Stimulated activated memory B cell treated with anti-CD40 and anti-IgM and Interleukin-4, amounts not matched to agents 10 μg/mL and 1 μg/mL and 100 μg/mL, for 72 hours (primary cell): ENCODE measurements at regions not wholly inside any gene's neighbourhood (a gene's known extent, or its start where the extent isn't known, plus 50 kb on each side); places are given as distances from the start of the nearest gene placed in this dataset.
"Not testable (repeated sequence)": the region's sequence is repeated elsewhere in the genome, so short reads cannot be mapped to it uniquely, and the experiment has no call there.

Experiments
- ATAC-seq: fragments of 150-1000 bp; cut with Tn5 transposase; 2 replicates; pipeline ENCODE4 v1.10.0; 2021
- H3K27ac Mint-ChIP-seq: one replicate; pipeline ENCODE4 v1.8.0; 2022; ENCODE audit warnings: mild to moderate bottlenecking, mixed read lengths
- H3K27me3 Mint-ChIP-seq: one replicate; pipeline ENCODE4 v1.8.0; 2022; ENCODE audit warnings: mixed read lengths
- H3K36me3 Mint-ChIP-seq: one replicate; pipeline ENCODE4 v1.8.0; 2022; ENCODE audit warnings: mixed read lengths
- H3K4me1 Mint-ChIP-seq: one replicate; pipeline ENCODE4 v1.8.0; 2022; ENCODE audit warnings: mixed read lengths
- H3K4me3 Mint-ChIP-seq: one replicate; pipeline ENCODE4 v1.8.0; 2022; ENCODE audit warnings: mild to moderate bottlenecking, moderate library complexity, mixed read lengths
- H3K9me3 Mint-ChIP-seq: one replicate; pipeline ENCODE4 v1.8.0; 2022; ENCODE audit warnings: mixed read lengths

GRCh38 chr10:109542050-109542603, 381.2 kb downstream of the XPNPEP1 start:
- not testable (repeated sequence) for ATAC-seq, H3K27ac Mint-ChIP-seq, H3K4me3 Mint-ChIP-seq, H3K4me1 Mint-ChIP-seq, H3K36me3 Mint-ChIP-seq, H3K9me3 Mint-ChIP-seq, H3K27me3 Mint-ChIP-seq

GRCh38 chr10:109534193-109534592, 389.1 kb downstream of the XPNPEP1 start:
- Mint-ChIP-seq H3K27me3 (no peaks in the 10 kb centered on the region), H3K4me1 (no peaks in the 10 kb centered on the region), H3K4me3 (no peak overlapping the region), H3K27ac (no peak overlapping the region), H3K36me3 (no peaks in the 10 kb centered on the region), H3K9me3 (peaks cover 18% of the 10 kb centered on the region)
- ATAC-seq: no peak

DNA sequence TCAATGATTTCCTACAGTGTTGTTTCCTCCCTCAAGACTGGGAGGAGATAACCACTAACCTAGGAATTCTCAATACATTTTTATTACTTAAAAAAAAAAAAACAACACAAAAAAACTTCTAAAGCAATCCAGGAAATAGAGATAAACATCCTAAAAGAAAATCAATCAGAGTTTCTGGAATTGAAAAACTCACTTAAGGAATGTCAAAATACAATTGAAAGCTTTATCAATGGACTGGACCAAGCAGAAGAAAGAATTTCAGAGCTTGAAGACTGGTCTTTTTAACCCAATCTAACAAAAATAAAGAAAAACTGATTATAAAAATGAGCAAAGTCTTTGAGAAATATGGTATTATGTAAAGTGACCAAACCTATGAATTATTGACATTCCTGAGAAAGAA, 394.1 kb downstream of the XPNPEP1 start:
- Mint-ChIP-seq H3K4me1 (no peaks in the 10 kb centered on the region), H3K9me3 (peaks cover 15% of the 10 kb centered on the region), H3K4me3 (no peak overlapping the region), H3K36me3 (no peaks in the 10 kb centered on the region), H3K27me3 (no peaks in the 10 kb centered on the region), H3K27ac (no peak overlapping the region)
- ATAC-seq: no peak

DNA sequence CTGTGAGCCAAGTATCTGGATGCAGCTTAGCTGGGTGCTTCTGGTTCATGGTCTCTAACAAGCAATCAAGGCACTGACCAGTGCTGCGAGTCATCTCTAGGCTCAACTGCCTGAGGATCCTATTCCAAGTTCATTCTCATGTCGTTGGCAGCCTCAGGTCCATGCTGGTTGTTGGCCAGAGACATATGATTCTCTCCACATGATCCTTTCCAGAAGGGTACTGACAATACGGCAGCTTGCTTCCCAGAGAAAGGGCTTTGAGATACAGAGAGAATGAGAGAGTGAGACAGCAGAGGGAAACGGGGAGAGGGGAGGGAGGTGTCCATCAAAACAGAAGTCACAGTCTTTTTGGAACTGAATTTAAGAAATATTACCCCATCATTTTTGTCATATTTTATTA, 405.6 kb downstream of the XPNPEP1 start:
- no peak overlapping the region for H3K4me3 Mint-ChIP-seq
- no peaks in the 10 kb centered on the region for H3K36me3 Mint-ChIP-seq
- ATAC-seq: no peak
- no peak overlapping the region for H3K27ac Mint-ChIP-seq
- H3K9me3 Mint-ChIP-seq: peaks cover 6% of the 10 kb centered on the region
- no peaks in the 10 kb centered on the region for H3K4me1 Mint-ChIP-seq
- no peaks in the 10 kb centered on the region for H3K27me3 Mint-ChIP-seq

DNA sequence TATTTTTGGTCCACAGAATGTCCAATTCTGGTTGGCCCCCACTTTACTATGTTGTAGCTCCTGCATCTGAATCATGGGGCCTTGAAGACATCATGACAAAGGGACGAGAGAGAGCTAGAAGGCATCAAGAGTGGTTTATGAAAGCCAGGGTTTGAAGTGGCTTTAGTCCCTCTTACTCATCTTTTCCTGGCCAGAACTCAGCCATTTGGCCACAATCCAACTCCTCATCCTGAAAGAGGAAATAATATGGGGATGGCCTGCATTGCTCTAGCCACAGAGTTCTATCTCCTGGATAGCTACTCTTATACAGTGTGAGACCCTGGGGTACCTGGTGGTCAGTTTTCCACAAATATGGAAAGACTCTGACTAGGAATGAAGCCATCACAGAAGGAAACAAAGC, 418.9 kb downstream of the XPNPEP1 start:
- H3K4me1 Mint-ChIP-seq: no peaks in the 10 kb centered on the region
- H3K27ac Mint-ChIP-seq: no peak overlapping the region
- H3K4me3 Mint-ChIP-seq: no peak overlapping the region
- peaks cover 7% of the 10 kb centered on the region for H3K9me3 Mint-ChIP-seq
- H3K36me3 Mint-ChIP-seq: no peaks in the 10 kb centered on the region
- H3K27me3 Mint-ChIP-seq: no peaks in the 10 kb centered on the region
- ATAC-seq: no peak

GRCh38 chr10:109487691-109488090, 435.6 kb downstream of the XPNPEP1 start:
- ATAC-seq: no peak
- Mint-ChIP-seq H3K36me3 (no peaks in the 10 kb centered on the region), H3K27ac (no peak overlapping the region), H3K9me3 (no peaks in the 10 kb centered on the region), H3K4me3 (no peak overlapping the region), H3K4me1 (no peaks in the 10 kb centered on the region), H3K27me3 (no peaks in the 10 kb centered on the region)

GRCh38 chr10:109480836-109481235, 442.5 kb downstream of the XPNPEP1 start:
- H3K27ac Mint-ChIP-seq: no peak overlapping the region
- H3K36me3 Mint-ChIP-seq: no peaks in the 10 kb centered on the region

GRCh38 chr10:109475711-109476421, 447.4 kb downstream of the XPNPEP1 start:
- Mint-ChIP-seq H3K4me3 (no peak overlapping the region), H3K36me3 (no peaks in the 10 kb centered on the region), H3K4me1 (no peaks in the 10 kb centered on the region), H3K27ac (no peak overlapping the region), H3K9me3 (peaks cover 1% of the 10 kb centered on the region), H3K27me3 (no peaks in the 10 kb centered on the region)
- ATAC-seq: no peak

More at GRCh38 chr10:109480836-109481235, 442.5 kb downstream of the XPNPEP1 start:
- Mint-ChIP-seq H3K4me1 (no peaks in the 10 kb centered on the region), H3K27me3 (no peaks in the 10 kb centered on the region), H3K9me3 (no peaks in the 10 kb centered on the region), H3K4me3 (no peak overlapping the region)
- no peak for ATAC-seq

DNA sequence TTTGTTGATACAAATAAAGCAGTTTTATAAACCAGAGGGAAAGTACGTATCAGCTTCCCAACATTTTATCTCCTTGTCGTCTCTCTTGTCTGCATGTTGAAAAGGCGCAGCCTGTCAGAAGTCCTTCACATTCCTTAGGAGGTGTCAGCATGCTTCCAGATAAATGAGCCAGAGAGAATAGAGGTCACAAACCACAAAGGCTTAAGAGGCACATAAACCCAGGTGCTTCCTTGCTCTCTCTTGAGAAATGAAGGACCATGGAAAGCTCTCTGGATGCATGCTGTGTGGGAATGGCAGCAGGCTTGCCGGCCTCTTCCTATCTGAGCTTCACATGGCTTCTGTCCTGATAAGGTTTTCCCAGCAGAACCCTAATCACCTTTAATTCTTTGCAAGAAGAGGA, 448.5 kb downstream of the XPNPEP1 start:
- H3K36me3 Mint-ChIP-seq: no peaks in the 10 kb centered on the region
- no peaks in the 10 kb centered on the region for H3K4me1 Mint-ChIP-seq
- no peak overlapping the region for H3K4me3 Mint-ChIP-seq
- H3K9me3 Mint-ChIP-seq: peaks cover 3% of the 10 kb centered on the region
- no peak for ATAC-seq
- no peak overlapping the region for H3K27ac Mint-ChIP-seq
- no peaks in the 10 kb centered on the region for H3K27me3 Mint-ChIP-seq

DNA sequence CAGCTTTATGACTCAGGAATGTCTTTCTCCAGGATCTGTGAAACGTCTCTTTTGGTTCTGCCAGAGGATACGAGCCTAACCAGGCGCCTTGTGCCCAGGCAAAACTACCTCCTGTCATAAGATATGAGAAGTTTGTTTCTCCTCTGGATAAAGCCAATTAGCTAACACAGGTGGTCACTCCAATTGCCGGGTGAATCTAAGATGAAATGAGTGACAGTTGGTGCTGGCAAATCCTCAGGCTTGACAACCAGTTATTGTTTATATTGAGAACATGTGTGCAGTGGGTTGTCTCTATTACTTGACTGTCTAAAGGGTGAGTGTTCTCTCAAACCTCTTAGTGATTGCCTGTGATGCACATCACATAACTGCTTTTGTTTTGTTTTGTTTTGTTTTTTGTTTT, 449.1 kb downstream of the XPNPEP1 start:
- no peak for ATAC-seq

DNA sequence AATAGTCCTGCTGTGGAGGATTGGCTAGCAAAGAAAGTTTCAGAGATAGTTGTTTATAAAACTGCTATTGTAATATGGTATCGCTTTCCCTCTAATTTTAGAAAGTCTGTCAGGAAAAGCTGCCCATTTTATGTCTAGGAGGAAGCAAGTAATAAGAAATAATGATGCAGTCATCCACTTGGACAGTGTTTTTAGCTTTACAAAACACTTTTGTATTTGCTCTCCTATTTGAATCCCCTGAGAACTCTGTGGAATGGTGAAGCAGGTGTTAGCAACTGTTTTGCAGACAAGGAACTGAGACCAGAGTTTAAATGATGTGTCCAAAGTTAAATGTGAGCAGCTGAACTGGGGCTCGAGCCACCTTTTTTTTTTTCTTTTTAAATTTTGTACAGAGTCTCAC, 455.8 kb downstream of the XPNPEP1 start:
- Mint-ChIP-seq H3K27me3 (no peaks in the 10 kb centered on the region), H3K36me3 (no peaks in the 10 kb centered on the region), H3K27ac (no peak overlapping the region), H3K4me3 (no peak overlapping the region), H3K9me3 (peaks cover 7% of the 10 kb centered on the region), H3K4me1 (no peaks in the 10 kb centered on the region)
- ATAC-seq: no peak

More for the DNA sequence above, 449.1 kb downstream of the XPNPEP1 start:
- Mint-ChIP-seq H3K4me1 (no peaks in the 10 kb centered on the region), H3K27me3 (no peaks in the 10 kb centered on the region), H3K9me3 (peaks cover 3% of the 10 kb centered on the region), H3K27ac (no peak overlapping the region), H3K36me3 (no peaks in the 10 kb centered on the region), H3K4me3 (no peak overlapping the region)

DNA sequence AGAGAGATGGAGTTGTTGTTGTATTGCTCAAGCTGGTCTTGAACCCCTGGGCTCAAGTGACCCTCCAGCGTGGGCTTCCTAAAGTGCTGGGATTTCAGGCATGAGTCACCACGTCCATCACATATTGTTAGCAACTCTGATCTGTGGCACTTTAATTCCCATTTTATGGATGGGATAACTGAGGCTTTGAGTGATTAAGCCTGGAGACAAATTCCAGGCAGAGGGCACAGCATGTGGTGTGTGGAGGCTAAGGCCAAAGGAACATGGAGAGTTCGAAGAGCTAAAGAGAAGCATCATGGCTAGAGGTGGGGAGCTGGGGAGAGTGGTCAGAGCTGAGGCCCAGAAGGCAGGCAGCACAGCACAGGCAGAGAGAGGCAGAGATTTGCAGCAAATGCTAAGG, 458.4 kb downstream of the XPNPEP1 start:
- H3K27ac Mint-ChIP-seq: no peak overlapping the region
- ATAC-seq: no peak
- H3K4me3 Mint-ChIP-seq: no peak overlapping the region
- H3K4me1 Mint-ChIP-seq: no peaks in the 10 kb centered on the region
- H3K9me3 Mint-ChIP-seq: peaks cover 4% of the 10 kb centered on the region
- no peaks in the 10 kb centered on the region for H3K27me3 Mint-ChIP-seq
- H3K36me3 Mint-ChIP-seq: no peaks in the 10 kb centered on the region

DNA sequence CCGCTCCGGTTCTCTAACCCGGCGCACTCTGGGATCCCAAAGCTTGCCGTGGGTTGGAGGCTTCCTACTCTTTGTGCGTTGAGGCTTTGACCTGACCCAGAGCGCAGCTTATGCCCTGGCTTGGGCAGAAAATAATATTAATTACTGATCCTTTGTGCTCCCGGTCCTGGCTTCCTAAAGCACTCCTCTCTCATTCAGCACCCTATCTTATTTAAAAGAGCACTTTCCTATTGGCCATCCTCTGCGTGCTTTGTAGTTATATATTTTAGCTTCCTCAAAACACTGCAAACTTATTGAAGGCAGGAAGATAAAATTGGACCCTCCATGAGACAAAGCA, 466.0 kb downstream of the XPNPEP1 start:
- peaks cover 11% of the 10 kb centered on the region for H3K27me3 Mint-ChIP-seq

GRCh38 chr10:109456566-109457301, 466.6 kb downstream of the XPNPEP1 start:
- ATAC-seq: no peak
- Mint-ChIP-seq H3K27me3 (peaks cover 11% of the 10 kb centered on the region), H3K4me3 (no peak overlapping the region), H3K9me3 (no peaks in the 10 kb centered on the region), H3K4me1 (no peaks in the 10 kb centered on the region), H3K27ac (no peak overlapping the region), H3K36me3 (no peaks in the 10 kb centered on the region)

More for the DNA sequence above, 466.0 kb downstream of the XPNPEP1 start:
- no peak overlapping the region for H3K4me3 Mint-ChIP-seq
- no peaks in the 10 kb centered on the region for H3K9me3 Mint-ChIP-seq
- no peak overlapping the region for H3K27ac Mint-ChIP-seq
- H3K4me1 Mint-ChIP-seq: no peaks in the 10 kb centered on the region
- no peak for ATAC-seq
- no peaks in the 10 kb centered on the region for H3K36me3 Mint-ChIP-seq

GRCh38 chr10:109454691-109455090, 468.6 kb downstream of the XPNPEP1 start:
- no peak for ATAC-seq
- no peak overlapping the region for H3K4me3 Mint-ChIP-seq
- H3K9me3 Mint-ChIP-seq: no peaks in the 10 kb centered on the region
- no peaks in the 10 kb centered on the region for H3K36me3 Mint-ChIP-seq
- H3K27ac Mint-ChIP-seq: no peak overlapping the region
- H3K27me3 Mint-ChIP-seq: peaks cover 11% of the 10 kb centered on the region
- no peaks in the 10 kb centered on the region for H3K4me1 Mint-ChIP-seq

GRCh38 chr10:109451879-109452278, 471.4 kb downstream of the XPNPEP1 start:
- peaks cover 11% of the 10 kb centered on the region for H3K27me3 Mint-ChIP-seq

More at GRCh38 chr10:109451879-109452278, 471.4 kb downstream of the XPNPEP1 start:
- H3K4me1 Mint-ChIP-seq: no peaks in the 10 kb centered on the region
- ATAC-seq: no peak
- no peaks in the 10 kb centered on the region for H3K9me3 Mint-ChIP-seq
- H3K27ac Mint-ChIP-seq: no peak overlapping the region
- no peaks in the 10 kb centered on the region for H3K36me3 Mint-ChIP-seq
- H3K4me3 Mint-ChIP-seq: no peak overlapping the region
